ENCODE measurements at regions not wholly inside any gene's neighbourhood (a gene's known extent, or its start where the extent isn't known, plus 50 kb on each side); places are given as distances from the start of the nearest gene placed in this dataset.

GRCh38 chr11:28964811-28965210 is 856.6 kb downstream of the METTL15 start:
- no peak overlapping the region for H3K4me3 Mint-ChIP-seq (ENCODE audit: low read depth, unreplicated experiment)
- CTCF ChIA-PET = no interaction called here
- no peaks in the 10 kb centered on the region for H3K36me3 Mint-ChIP-seq (ENCODE audit: insufficient read depth, unreplicated experiment)
- no peak for DNase-seq
- intact Hi-C loops (cut with micrococcal nuclease; ENCODE audit: unreplicated experiment) = no loop called here
- TF ChIP-seq, protein P1, sequence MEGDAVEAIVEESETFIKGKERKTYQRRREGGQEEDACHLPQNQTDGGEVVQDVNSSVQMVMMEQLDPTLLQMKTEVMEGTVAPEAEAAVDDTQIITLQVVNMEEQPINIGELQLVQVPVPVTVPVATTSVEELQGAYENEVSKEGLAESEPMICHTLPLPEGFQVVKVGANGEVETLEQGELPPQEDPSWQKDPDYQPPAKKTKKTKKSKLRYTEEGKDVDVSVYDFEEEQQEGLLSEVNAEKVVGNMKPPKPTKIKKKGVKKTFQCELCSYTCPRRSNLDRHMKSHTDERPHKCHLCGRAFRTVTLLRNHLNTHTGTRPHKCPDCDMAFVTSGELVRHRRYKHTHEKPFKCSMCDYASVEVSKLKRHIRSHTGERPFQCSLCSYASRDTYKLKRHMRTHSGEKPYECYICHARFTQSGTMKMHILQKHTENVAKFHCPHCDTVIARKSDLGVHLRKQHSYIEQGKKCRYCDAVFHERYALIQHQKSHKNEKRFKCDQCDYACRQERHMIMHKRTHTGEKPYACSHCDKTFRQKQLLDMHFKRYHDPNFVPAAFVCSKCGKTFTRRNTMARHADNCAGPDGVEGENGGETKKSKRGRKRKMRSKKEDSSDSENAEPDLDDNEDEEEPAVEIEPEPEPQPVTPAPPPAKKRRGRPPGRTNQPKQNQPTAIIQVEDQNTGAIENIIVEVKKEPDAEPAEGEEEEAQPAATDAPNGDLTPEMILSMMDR (IDR thresholded peaks at IDR 0.05; ENCODE audit: unreplicated experiment) = no peak
- no peaks in the 10 kb centered on the region for H3K27me3 Mint-ChIP-seq (ENCODE audit: unreplicated experiment)
- H3K9me3 Mint-ChIP-seq (ENCODE audit: low read depth, unreplicated experiment) = no peaks in the 10 kb centered on the region
- no TSS peak for BruUV-seq (replicated peaks)
- peaks cover 6% of the 10 kb centered on the region for H3K4me1 Mint-ChIP-seq (ENCODE audit: low read depth, unreplicated experiment)
- no peak overlapping the region for H3K27ac Mint-ChIP-seq (ENCODE audit: unreplicated experiment)

DNA sequence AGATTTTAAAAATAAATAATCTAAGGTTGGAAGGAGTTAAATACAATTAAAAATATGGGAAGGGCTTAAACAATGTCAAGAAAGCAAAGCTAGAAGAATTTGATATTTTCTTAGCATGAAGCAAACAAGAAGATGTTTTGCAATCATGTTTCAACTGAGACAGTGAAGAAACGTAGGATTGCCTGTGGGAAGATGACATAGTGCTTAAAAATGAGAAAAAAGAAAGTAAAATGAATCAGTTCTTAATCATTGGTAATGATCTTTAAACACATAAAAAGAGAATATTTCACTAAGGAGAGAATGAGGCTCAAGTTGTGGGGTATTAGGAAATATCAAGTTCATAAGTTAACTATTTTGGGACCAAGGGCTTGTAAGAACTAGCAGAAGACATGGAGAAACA is 855.0 kb downstream of the METTL15 start:
- TF ChIP-seq, protein P1 (IDR thresholded peaks at IDR 0.05; ENCODE audit: unreplicated experiment) = no peak
- no TSS peak for BruUV-seq (replicated peaks)
- Mint-ChIP-seq H3K27ac (ENCODE audit: unreplicated experiment) (no peak overlapping the region), H3K4me3 (ENCODE audit: low read depth, unreplicated experiment) (no peak overlapping the region), H3K36me3 (ENCODE audit: insufficient read depth, unreplicated experiment) (no peaks in the 10 kb centered on the region), H3K4me1 (ENCODE audit: low read depth, unreplicated experiment) (no peaks in the 10 kb centered on the region), H3K27me3 (ENCODE audit: unreplicated experiment) (no peaks in the 10 kb centered on the region), H3K9me3 (ENCODE audit: low read depth, unreplicated experiment) (no peaks in the 10 kb centered on the region)
- CTCF ChIA-PET = no interaction called here
- intact Hi-C loops (cut with micrococcal nuclease; ENCODE audit: unreplicated experiment) = no loop called here
- no peak for DNase-seq

GRCh38 chr11:28962502-28962901 is 854.3 kb downstream of the METTL15 start:
- no peak overlapping the region for H3K27ac Mint-ChIP-seq (ENCODE audit: unreplicated experiment)
- TF ChIP-seq, protein P1 (IDR thresholded peaks at IDR 0.05; ENCODE audit: unreplicated experiment) = no peak
- H3K27me3 Mint-ChIP-seq (ENCODE audit: unreplicated experiment) = no peaks in the 10 kb centered on the region
- CTCF ChIA-PET = interaction anchor here (0.7 kb wide), 1 partner anchor 1067 kb away, joined by 4 read pairs; no protein-coding TSS in a partner anchor
- BruUV-seq (replicated peaks) = no TSS peak
- no peaks in the 10 kb centered on the region for H3K4me1 Mint-ChIP-seq (ENCODE audit: low read depth, unreplicated experiment)
- no peaks in the 10 kb centered on the region for H3K36me3 Mint-ChIP-seq (ENCODE audit: insufficient read depth, unreplicated experiment)
- H3K9me3 Mint-ChIP-seq (ENCODE audit: low read depth, unreplicated experiment) = no peaks in the 10 kb centered on the region
- H3K4me3 Mint-ChIP-seq (ENCODE audit: low read depth, unreplicated experiment) = no peak overlapping the region
- intact Hi-C loops (cut with micrococcal nuclease; ENCODE audit: unreplicated experiment) = no loop called here
- no peak for DNase-seq

- CTCF ChIA-PET = interaction anchor here (0.7 kb wide), 1 partner anchor 1066 kb away, joined by 4 read pairs; no protein-coding TSS in a partner anchor
- TF ChIP-seq, protein P1 (IDR thresholded peaks at IDR 0.05; ENCODE audit: unreplicated experiment) = no peak
- no peak for DNase-seq
- Mint-ChIP-seq H3K27me3 (ENCODE audit: unreplicated experiment) (no peaks in the 10 kb centered on the region), H3K36me3 (ENCODE audit: insufficient read depth, unreplicated experiment) (no peaks in the 10 kb centered on the region), H3K4me3 (ENCODE audit: low read depth, unreplicated experiment) (no peak overlapping the region), H3K27ac (ENCODE audit: unreplicated experiment) (no peak overlapping the region), H3K4me1 (ENCODE audit: low read depth, unreplicated experiment) (peaks cover 4% of the 10 kb centered on the region), H3K9me3 (ENCODE audit: low read depth, unreplicated experiment) (no peaks in the 10 kb centered on the region)
- no TSS peak for BruUV-seq (replicated peaks)
- intact Hi-C loops (cut with micrococcal nuclease; ENCODE audit: unreplicated experiment) = no loop called here
Measured at GRCh38 chr11:28961726-28962125, 853.5 kb downstream of the METTL15 start.

All from Calu3 (cell line).